ENCODE measurements at regions not wholly inside any gene's neighbourhood (a gene's known extent, or its start where the extent isn't known, plus 50 kb on each side); places are given as distances from the start of the nearest gene placed in this dataset.

GRCh38 chr13:47330031-47330430 is 433.2 kb upstream of the HTR2A start:
- intact Hi-C loops (cut with DNase I) = no loop called here
- no peak for DNase-seq (ENCODE audit: missing footprints)
- ATAC-seq = no peak

- intact Hi-C loops (cut with DNase I) = no loop called here
- DNase-seq (ENCODE audit: missing footprints) = no peak
- no peak for ATAC-seq
Observed at GRCh38 chr13:47327861-47328260, 431.0 kb upstream of the HTR2A start.

DNA sequence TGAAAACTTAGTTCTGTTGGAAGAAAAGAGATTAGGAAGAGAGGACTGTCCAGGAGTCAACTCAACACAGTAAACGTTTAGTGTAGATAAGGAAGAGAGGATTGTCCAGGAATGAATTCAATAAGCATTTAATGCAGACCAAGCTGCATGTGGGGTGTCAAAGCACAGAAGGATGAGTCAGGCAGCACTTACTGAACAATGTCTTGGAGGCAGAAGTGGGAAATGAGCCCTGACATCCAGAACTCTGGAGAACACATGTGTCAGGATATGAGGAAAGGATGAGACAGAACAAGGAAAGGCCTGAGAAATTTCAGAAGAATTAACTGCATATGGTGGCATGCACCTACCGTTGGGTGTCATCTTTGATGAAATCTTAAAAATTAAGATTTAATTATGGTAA is 429.2 kb upstream of the HTR2A start:
- no peak for DNase-seq (ENCODE audit: missing footprints)
- ATAC-seq = no peak
- intact Hi-C loops (cut with DNase I) = no loop called here

DNA sequence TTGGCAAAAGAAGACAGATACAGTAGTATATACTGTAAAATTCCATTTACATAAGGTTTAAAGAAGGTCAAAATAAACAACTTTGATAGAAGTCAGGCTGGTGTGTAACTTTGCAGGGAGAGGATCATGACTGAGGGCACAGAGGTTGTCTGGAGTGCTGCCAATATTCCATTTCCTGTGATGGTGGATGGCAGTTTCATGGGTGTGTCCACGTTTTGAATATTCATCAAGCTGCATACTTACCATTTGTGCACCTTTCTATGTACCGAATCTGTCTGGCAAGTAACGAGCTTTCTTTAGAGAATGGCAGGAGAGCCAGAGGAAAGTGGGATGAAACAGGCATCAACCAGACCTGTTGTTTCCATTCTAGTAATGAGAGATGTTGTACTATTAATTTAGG is 420.5 kb upstream of the HTR2A start:
- DNase-seq (ENCODE audit: missing footprints) (no peak), ATAC-seq (no peak)
- intact Hi-C loops (cut with DNase I) = no loop called here

- ATAC-seq = no peak
- intact Hi-C loops (cut with DNase I) = no loop called here
- DNase-seq (ENCODE audit: missing footprints) = no peak
Observed at GRCh38 chr13:47310401-47310800, 413.5 kb upstream of the HTR2A start.

- ATAC-seq = no peak
- intact Hi-C loops (cut with DNase I) = no loop called here
Observed at GRCh38 chr13:47306991-47307390, 410.1 kb upstream of the HTR2A start.

DNA sequence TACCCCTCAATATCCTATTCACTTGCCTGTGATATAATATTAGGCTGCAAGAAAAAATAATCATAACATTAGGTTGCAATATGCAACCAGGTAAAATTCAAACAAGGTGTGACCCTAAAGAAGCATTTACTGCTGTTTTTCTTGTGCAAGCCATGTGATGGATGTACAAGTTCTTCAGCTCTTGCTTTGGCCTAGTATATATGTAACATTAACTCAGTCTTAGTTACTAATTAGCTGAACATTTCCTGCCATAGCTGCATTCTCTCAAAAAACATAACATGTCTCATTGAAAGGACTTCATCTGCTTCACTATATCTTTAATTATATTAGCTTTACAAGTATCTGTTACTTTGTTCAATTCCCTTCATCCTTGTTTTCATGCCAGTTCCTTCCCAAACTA is 406.8 kb upstream of the HTR2A start:
- intact Hi-C loops (cut with DNase I) = no loop called here

More at GRCh38 chr13:47306991-47307390, 410.1 kb upstream of the HTR2A start:
- DNase-seq (ENCODE audit: missing footprints) = no peak

DNA sequence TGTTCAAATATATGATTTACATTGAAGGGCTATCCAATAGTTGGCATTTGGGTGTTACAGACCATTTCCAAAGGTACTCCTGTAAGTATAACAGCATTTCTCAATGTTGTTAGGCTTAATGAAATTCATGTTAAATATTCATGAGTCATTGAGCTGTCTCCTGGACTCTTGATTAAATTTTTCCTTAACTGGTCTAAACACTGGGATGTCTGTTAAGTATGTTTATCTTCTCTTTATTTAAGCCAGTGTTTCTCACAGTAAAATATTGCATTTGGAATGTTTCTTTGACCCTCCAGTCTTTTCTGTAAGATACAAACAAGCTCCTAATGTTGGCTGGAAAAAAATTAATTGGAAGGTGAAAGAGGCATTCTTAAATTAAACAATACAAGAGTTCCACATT is 402.5 kb upstream of the HTR2A start:
- ATAC-seq (no peak), DNase-seq (ENCODE audit: missing footprints) (no peak)
- intact Hi-C loops (cut with DNase I) = no loop called here

More for the DNA sequence above, 406.8 kb upstream of the HTR2A start:
- no peak for ATAC-seq
- no peak for DNase-seq (ENCODE audit: missing footprints)

- no peak for ATAC-seq
- intact Hi-C loops (cut with DNase I) = no loop called here
- DNase-seq (ENCODE audit: missing footprints) = no peak
Observed at GRCh38 chr13:47298506-47298905, 401.7 kb upstream of the HTR2A start.

DNA sequence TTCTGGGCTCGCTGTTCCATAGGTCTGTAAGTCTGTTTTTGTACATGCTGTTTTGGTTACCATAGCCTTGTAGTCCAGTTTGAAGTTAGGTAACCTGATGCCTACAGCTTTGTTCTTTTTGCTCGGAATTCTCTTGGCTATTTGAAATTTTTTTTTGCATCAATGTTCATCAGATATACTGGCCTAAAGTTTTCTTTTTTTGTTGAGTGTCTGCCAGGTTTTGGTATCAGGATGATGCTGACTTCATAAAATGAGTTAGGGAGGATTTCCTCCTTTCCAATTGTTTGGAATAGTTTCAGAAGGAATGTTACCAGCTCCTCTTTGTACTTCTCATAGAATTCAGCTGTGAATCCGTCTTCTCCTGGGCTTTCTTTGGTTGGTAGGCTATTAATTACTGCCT is 397.8 kb upstream of the HTR2A start:
- DNase-seq (ENCODE audit: missing footprints) (no peak), ATAC-seq (no peak)
- intact Hi-C loops (cut with DNase I) = no loop called here

GRCh38 chr13:47291107-47291656 is 394.3 kb upstream of the HTR2A start:
- no peak for DNase-seq (ENCODE audit: missing footprints)
- no peak for ATAC-seq
- intact Hi-C loops (cut with DNase I) = no loop called here

DNA sequence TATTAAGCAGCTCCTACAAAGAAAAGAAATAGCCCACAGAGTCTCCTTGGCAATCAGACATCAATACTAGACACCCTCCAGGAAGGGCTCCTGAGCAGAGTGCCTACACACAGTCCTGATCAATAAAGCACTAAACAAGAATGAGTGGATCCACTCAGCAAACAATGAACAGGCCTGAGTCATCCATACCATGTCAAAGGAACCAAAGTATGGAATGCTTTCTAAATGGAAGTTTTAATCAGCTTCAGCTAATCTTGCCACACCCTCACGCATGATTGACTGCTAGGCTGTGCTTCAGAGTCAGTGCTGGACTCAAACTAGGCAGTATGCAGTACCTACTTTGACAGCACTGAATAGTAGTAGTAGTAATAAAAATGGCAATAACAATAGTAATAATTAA is 392.7 kb upstream of the HTR2A start:
- intact Hi-C loops (cut with DNase I) = no loop called here
- ATAC-seq (no peak), DNase-seq (ENCODE audit: missing footprints) (no peak)

DNA sequence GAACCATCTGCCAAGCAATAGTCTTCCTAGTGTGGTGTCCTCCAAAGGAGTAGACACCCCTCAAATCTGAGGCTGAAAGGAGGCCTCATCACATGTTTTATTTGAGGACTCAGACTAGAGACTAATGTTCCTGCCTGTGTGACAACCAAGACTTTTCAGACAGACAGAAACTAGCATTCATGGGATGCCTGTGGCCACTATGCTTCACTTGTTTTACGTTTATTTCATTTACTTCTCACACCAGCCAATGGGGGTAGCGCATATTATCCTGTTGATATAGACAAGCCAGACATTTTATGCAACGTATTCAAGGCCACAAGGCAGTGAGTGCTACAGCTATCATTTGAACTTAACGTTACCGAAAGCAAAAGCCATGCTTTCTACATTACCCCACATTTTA is 391.7 kb upstream of the HTR2A start:
- no peak for DNase-seq (ENCODE audit: missing footprints)
- intact Hi-C loops (cut with DNase I) = no loop called here
- no peak for ATAC-seq

- intact Hi-C loops (cut with DNase I) = no loop called here
- no peak for DNase-seq (ENCODE audit: missing footprints)
- no peak for ATAC-seq
Observed at GRCh38 chr13:47287291-47287751, 390.5 kb upstream of the HTR2A start.

GRCh38 chr13:47281991-47282390 is 385.1 kb upstream of the HTR2A start:
- ATAC-seq (no peak), DNase-seq (ENCODE audit: missing footprints) (no peak)
- intact Hi-C loops (cut with DNase I) = no loop called here

DNA sequence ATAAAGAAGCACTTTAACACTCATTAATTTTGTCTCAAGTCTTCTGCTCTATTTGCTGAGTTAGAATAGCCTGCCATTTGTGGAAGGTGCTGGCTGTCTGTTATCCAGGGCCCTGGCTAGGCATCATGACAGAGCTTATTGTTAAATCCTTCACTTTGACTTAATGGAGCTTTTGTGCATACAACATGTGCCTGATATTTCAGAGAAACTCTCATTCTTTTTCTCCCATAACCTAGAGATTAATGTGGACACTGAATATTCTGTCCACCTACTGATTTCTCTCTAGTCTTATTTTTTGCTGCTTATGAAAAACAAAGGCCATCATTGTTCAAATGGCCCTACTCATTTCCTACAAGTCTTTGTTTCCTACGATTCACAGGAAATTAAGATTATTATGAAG is 383.1 kb upstream of the HTR2A start:
- no peak for ATAC-seq
- intact Hi-C loops (cut with DNase I) = no loop called here
- DNase-seq (ENCODE audit: missing footprints) = no peak

GRCh38 chr13:47277774-47278173 is 380.9 kb upstream of the HTR2A start:
- no peak for DNase-seq (ENCODE audit: missing footprints)
- intact Hi-C loops (cut with DNase I) = no loop called here
- no peak for ATAC-seq

DNA sequence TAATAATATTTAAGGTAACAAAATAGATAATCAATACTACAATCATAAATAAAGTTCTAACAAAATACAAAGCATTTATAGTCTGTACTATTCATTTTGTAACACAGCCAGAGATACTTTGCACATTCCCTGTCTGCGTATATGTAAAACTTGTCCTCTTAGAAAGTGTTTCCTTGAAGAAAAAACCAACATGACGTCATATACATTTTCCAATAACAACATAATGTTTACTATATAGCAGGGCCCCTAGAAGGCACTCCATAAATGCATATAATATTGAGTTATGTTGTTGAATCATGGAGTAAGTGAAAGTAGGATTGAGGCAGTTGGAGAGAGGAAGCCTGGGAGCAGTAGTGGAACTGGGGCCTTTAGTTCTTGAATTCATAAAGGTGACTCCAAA is 371.4 kb upstream of the HTR2A start:
- intact Hi-C loops (cut with DNase I) = no loop called here
- DNase-seq (ENCODE audit: missing footprints) (no peak), ATAC-seq (no peak)

GRCh38 chr13:47258384-47258783 is 361.5 kb upstream of the HTR2A start:
- DNase-seq (ENCODE audit: missing footprints) = no peak
- ATAC-seq = no peak
- intact Hi-C loops (cut with DNase I) = no loop called here

GRCh38 chr13:47256618-47257017 is 359.8 kb upstream of the HTR2A start:
- ATAC-seq (no peak), DNase-seq (ENCODE audit: missing footprints) (no peak)
- intact Hi-C loops (cut with DNase I) = no loop called here

GRCh38 chr13:47252627-47253026 is 355.8 kb upstream of the HTR2A start:
- intact Hi-C loops (cut with DNase I) = no loop called here
- ATAC-seq (no peak), DNase-seq (ENCODE audit: missing footprints) (no peak)

DNA sequence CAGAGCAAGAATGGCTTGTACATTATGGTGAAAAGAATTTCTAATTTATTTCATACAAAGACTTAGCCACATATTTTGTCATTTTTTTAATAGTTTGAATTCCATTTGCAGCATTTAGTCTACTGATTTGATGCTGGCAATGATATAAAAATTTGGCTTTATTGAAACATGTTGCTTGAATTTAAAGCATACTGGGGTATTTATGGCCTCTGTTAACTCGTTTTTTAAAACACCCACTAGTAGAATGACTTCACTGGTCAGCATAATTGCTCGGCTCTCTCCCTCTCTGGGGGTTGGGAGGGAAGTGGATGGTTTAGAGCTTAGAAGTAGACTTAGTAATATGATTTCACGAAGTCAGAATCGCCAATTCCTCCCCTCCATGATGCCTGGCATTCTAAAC is 354.9 kb upstream of the HTR2A start:
- intact Hi-C loops (cut with DNase I) = no loop called here

More for the DNA sequence above, 354.9 kb upstream of the HTR2A start:
- no peak for ATAC-seq
- DNase-seq (ENCODE audit: missing footprints) = no peak
